ENCODE measurements at regions not wholly inside any gene's neighbourhood (a gene's known extent, or its start where the extent isn't known, plus 50 kb on each side); places are given as distances from the start of the nearest gene placed in this dataset.

GRCh38 chr17:77512062-77512946 lies 371.5 kb downstream of the SEC14L1 start:
- H2AK5ac ChIP-seq (ENCODE audit: low read depth, low read length): no peak overlapping the region
- H3K4me1 ChIP-seq (ENCODE audit: control insufficient read depth in 2 of 2, insufficient read depth in 1 of 2, low read depth in 1 of 2, low read length in 2 of 2): no peaks in the 10 kb centered on the region
- no peak overlapping the region for H2BK5ac ChIP-seq (ENCODE audit: low read length)
- H3K9ac ChIP-seq (ENCODE audit: low read depth, low read length, poor library complexity): no peak overlapping the region
- H2BK12ac ChIP-seq (ENCODE audit: low read length): no peak overlapping the region
- DNase-seq (ENCODE audit: low spot score): no peak
- no peak overlapping the region for H2AFZ ChIP-seq (ENCODE audit: low read length)
- H3K27ac ChIP-seq (replicated peaks; ENCODE audit: low read length): no peak overlapping the region
- H3K9me3 ChIP-seq (replicated peaks in 1 of 2; ENCODE audit: control insufficient read depth in 2 of 2, insufficient read depth in 1 of 2, low read depth in 1 of 2, low read length in 2 of 2): peaks cover 6 to 7% of the 10 kb centered on the region in 2 donors
- no peak overlapping the region for H3K4me2 ChIP-seq (ENCODE audit: insufficient read depth, low read length, poor library complexity, severe bottlenecking)
- H2BK15ac ChIP-seq (ENCODE audit: low read length): no peak overlapping the region
- no peak overlapping the region for H2BK120ac ChIP-seq (ENCODE audit: low read depth, low read length)
- H3K27me3 ChIP-seq (ENCODE audit: control insufficient read depth in 3 of 3, insufficient read depth in 3 of 3, low read depth in 1 of 3, low read length in 3 of 3): no peaks in the 10 kb centered on the region
- no peak overlapping the region for H4K91ac ChIP-seq (ENCODE audit: low read depth, low read length, poor library complexity)
- H3K79me1 ChIP-seq (ENCODE audit: low read depth, low read length): no peaks in the 10 kb centered on the region
- H3K23ac ChIP-seq (ENCODE audit: low read depth, low read length, poor library complexity): no peak overlapping the region
- no CpG with 5 or more reads among the region's 6 CpGs for WGBS, 2 donors (ENCODE audit: extremely low coverage in 2 of 2, insufficient read length in 2 of 2, insufficient replicate concordance in 1 of 2)
- H3K4me3 ChIP-seq (ENCODE audit: low read length in 2 of 2): no peak overlapping the region
- H4K8ac ChIP-seq (ENCODE audit: low read depth, low read length): no peak overlapping the region
- H3K4ac ChIP-seq (ENCODE audit: low read length): no peak overlapping the region
- no peak overlapping the region for H3K14ac ChIP-seq (ENCODE audit: low read length)
- no peaks in the 10 kb centered on the region for H3K36me3 ChIP-seq (replicated peaks in 1 of 2; ENCODE audit: control insufficient read depth in 2 of 2, insufficient read depth in 2 of 2, low read length in 2 of 2)
- H3K18ac ChIP-seq (ENCODE audit: low read length): no peak overlapping the region

- H3K36me3 ChIP-seq (replicated peaks in 1 of 2; ENCODE audit: control insufficient read depth in 2 of 2, insufficient read depth in 2 of 2, low read length in 2 of 2): no peaks in the 10 kb centered on the region
- H3K27me3 ChIP-seq (ENCODE audit: control insufficient read depth in 3 of 3, insufficient read depth in 3 of 3, low read depth in 1 of 3, low read length in 3 of 3): no peaks in the 10 kb centered on the region
- no peak overlapping the region for H2BK5ac ChIP-seq (ENCODE audit: low read length)
- no peak overlapping the region for H3K4me2 ChIP-seq (ENCODE audit: insufficient read depth, low read length, poor library complexity, severe bottlenecking)
- H3K9me3 ChIP-seq (replicated peaks in 1 of 2; ENCODE audit: control insufficient read depth in 2 of 2, insufficient read depth in 1 of 2, low read depth in 1 of 2, low read length in 2 of 2): peaks cover 6 to 7% of the 10 kb centered on the region in 2 donors
- no peak overlapping the region for H2AFZ ChIP-seq (ENCODE audit: low read length)
- H2BK15ac ChIP-seq (ENCODE audit: low read length): no peak overlapping the region
- no peak for DNase-seq (ENCODE audit: low spot score)
- H4K91ac ChIP-seq (ENCODE audit: low read depth, low read length, poor library complexity): no peak overlapping the region
- H3K14ac ChIP-seq (ENCODE audit: low read length): no peak overlapping the region
- no peak overlapping the region for H3K27ac ChIP-seq (replicated peaks; ENCODE audit: low read length)
- H3K79me1 ChIP-seq (ENCODE audit: low read depth, low read length): no peaks in the 10 kb centered on the region
- no peak overlapping the region for H3K18ac ChIP-seq (ENCODE audit: low read length)
- H3K9ac ChIP-seq (ENCODE audit: low read depth, low read length, poor library complexity): no peak overlapping the region
- H3K4ac ChIP-seq (ENCODE audit: low read length): no peak overlapping the region
- no peak overlapping the region for H2AK5ac ChIP-seq (ENCODE audit: low read depth, low read length)
- no peak overlapping the region for H3K4me3 ChIP-seq (ENCODE audit: low read length in 2 of 2)
- no peak overlapping the region for H3K23ac ChIP-seq (ENCODE audit: low read depth, low read length, poor library complexity)
- no peak overlapping the region for H4K8ac ChIP-seq (ENCODE audit: low read depth, low read length)
- no CpG with 5 or more reads among the region's 3 CpGs for WGBS, 2 donors (ENCODE audit: extremely low coverage in 2 of 2, insufficient read length in 2 of 2, insufficient replicate concordance in 1 of 2)
- no peaks in the 10 kb centered on the region for H3K4me1 ChIP-seq (ENCODE audit: control insufficient read depth in 2 of 2, insufficient read depth in 1 of 2, low read depth in 1 of 2, low read length in 2 of 2)
- H2BK12ac ChIP-seq (ENCODE audit: low read length): no peak overlapping the region
- H2BK120ac ChIP-seq (ENCODE audit: low read depth, low read length): no peak overlapping the region
Measured at GRCh38 chr17:77513045-77513444, 372.3 kb downstream of the SEC14L1 start.

- Histone ChIP-seq H3K9me3 (replicated peaks in 1 of 2; ENCODE audit: control insufficient read depth in 2 of 2, insufficient read depth in 1 of 2, low read depth in 1 of 2, low read length in 2 of 2) (peaks cover 2 to 6% of the 10 kb centered on the region in 2 donors), H2AFZ (ENCODE audit: low read length) (no peak overlapping the region), H2AK5ac (ENCODE audit: low read depth, low read length) (no peak overlapping the region), H4K91ac (ENCODE audit: low read depth, low read length, poor library complexity) (no peak overlapping the region), H2BK12ac (ENCODE audit: low read length) (no peak overlapping the region), H3K4me1 (ENCODE audit: control insufficient read depth in 2 of 2, insufficient read depth in 1 of 2, low read depth in 1 of 2, low read length in 2 of 2) (no peaks in the 10 kb centered on the region), H2BK5ac (ENCODE audit: low read length) (no peak overlapping the region), H2BK15ac (ENCODE audit: low read length) (no peak overlapping the region), H3K27me3 (ENCODE audit: control insufficient read depth in 3 of 3, insufficient read depth in 3 of 3, low read depth in 1 of 3, low read length in 3 of 3) (no peaks in the 10 kb centered on the region), H3K18ac (ENCODE audit: low read length) (no peak overlapping the region), H3K4me2 (ENCODE audit: insufficient read depth, low read length, poor library complexity, severe bottlenecking) (no peak overlapping the region), H3K9ac (ENCODE audit: low read depth, low read length, poor library complexity) (no peak overlapping the region), H4K8ac (ENCODE audit: low read depth, low read length) (no peak overlapping the region), H3K4ac (ENCODE audit: low read length) (no peak overlapping the region), H3K4me3 (ENCODE audit: low read length in 2 of 2) (no peak overlapping the region), H3K27ac (replicated peaks; ENCODE audit: low read length) (no peak overlapping the region), H3K14ac (ENCODE audit: low read length) (no peak overlapping the region), H3K23ac (ENCODE audit: low read depth, low read length, poor library complexity) (no peak overlapping the region), H3K79me1 (ENCODE audit: low read depth, low read length) (no peaks in the 10 kb centered on the region), H2BK120ac (ENCODE audit: low read depth, low read length) (no peak overlapping the region), H3K36me3 (replicated peaks in 1 of 2; ENCODE audit: control insufficient read depth in 2 of 2, insufficient read depth in 2 of 2, low read length in 2 of 2) (no peaks in the 10 kb centered on the region)
- DNase-seq (ENCODE audit: low spot score): no peak
Measured at GRCh38 chr17:77515227-77515626, 374.5 kb downstream of the SEC14L1 start.

DNA sequence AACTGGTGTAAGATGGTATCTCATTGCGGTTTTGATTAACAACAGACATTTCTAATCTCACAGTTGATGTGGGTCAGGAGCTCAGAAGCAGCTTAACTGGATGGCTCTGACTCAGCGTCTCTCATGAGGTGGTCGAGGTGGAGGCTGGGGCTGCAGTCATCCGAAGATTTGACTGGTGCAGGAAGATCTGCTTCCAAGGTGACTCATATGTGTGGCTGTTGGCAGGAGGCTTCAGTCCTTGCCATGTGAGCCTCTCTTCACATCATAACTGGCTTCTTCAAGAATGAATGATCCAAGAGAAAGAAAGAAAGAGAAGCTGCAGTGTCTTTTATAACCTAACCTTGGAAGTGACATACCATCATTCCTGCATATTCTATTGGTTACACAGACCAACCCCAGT lies 376.1 kb downstream of the SEC14L1 start:
- Histone ChIP-seq H3K4me2 (ENCODE audit: insufficient read depth, low read length, poor library complexity, severe bottlenecking) (no peak overlapping the region), H2BK5ac (ENCODE audit: low read length) (no peak overlapping the region), H3K27ac (replicated peaks; ENCODE audit: low read length) (no peak overlapping the region), H3K9me3 (replicated peaks in 1 of 2; ENCODE audit: control insufficient read depth in 2 of 2, insufficient read depth in 1 of 2, low read depth in 1 of 2, low read length in 2 of 2) (peaks cover under 1 to 3% of the 10 kb centered on the region in 2 donors), H3K36me3 (replicated peaks in 1 of 2; ENCODE audit: control insufficient read depth in 2 of 2, insufficient read depth in 2 of 2, low read length in 2 of 2) (no peaks in the 10 kb centered on the region), H3K4me3 (ENCODE audit: low read length in 2 of 2) (no peak overlapping the region), H2AK5ac (ENCODE audit: low read depth, low read length) (no peak overlapping the region), H3K27me3 (ENCODE audit: control insufficient read depth in 3 of 3, insufficient read depth in 3 of 3, low read depth in 1 of 3, low read length in 3 of 3) (no peaks in the 10 kb centered on the region), H4K91ac (ENCODE audit: low read depth, low read length, poor library complexity) (no peak overlapping the region), H3K79me1 (ENCODE audit: low read depth, low read length) (no peaks in the 10 kb centered on the region), H3K9ac (ENCODE audit: low read depth, low read length, poor library complexity) (no peak overlapping the region), H2BK120ac (ENCODE audit: low read depth, low read length) (no peak overlapping the region), H3K4me1 (ENCODE audit: control insufficient read depth in 2 of 2, insufficient read depth in 1 of 2, low read depth in 1 of 2, low read length in 2 of 2) (no peaks in the 10 kb centered on the region), H4K8ac (ENCODE audit: low read depth, low read length) (no peak overlapping the region), H3K18ac (ENCODE audit: low read length) (no peak overlapping the region), H3K23ac (ENCODE audit: low read depth, low read length, poor library complexity) (no peak overlapping the region), H3K4ac (ENCODE audit: low read length) (no peak overlapping the region), H2AFZ (ENCODE audit: low read length) (no peak overlapping the region), H2BK15ac (ENCODE audit: low read length) (no peak overlapping the region), H2BK12ac (ENCODE audit: low read length) (no peak overlapping the region), H3K14ac (ENCODE audit: low read length) (no peak overlapping the region)
- no CpG with 5 or more reads among the region's 4 CpGs for WGBS, 2 donors (ENCODE audit: extremely low coverage in 2 of 2, insufficient read length in 2 of 2, insufficient replicate concordance in 1 of 2)
- no peak for DNase-seq (ENCODE audit: low spot score)
